Astrocyte of the cerebellum (primary cell): ENCODE measurements at regions not wholly inside any gene's neighbourhood (a gene's known extent, or its start where the extent isn't known, plus 50 kb on each side); places are given as distances from the start of the nearest gene placed in this dataset.

Source experiments
- DNase-seq: peaks from one replicate; pipeline ENCODE4 v3.0.0-alpha.2; 2011; ENCODE audit warnings: low read depth
- H3K4me3 ChIP-seq: 2 replicates; pipeline ENCODE4 v1.5.1; 2011; ENCODE audit warnings: mild to moderate bottlenecking, low read depth, low read length, moderate library complexity
- in situ Hi-C: cut with HindIII; loops from 2 replicates; pipeline ENCODE4 v1.10.0; 2017; ENCODE audit warnings: low sequenced_read_pairs
- TF ChIP-seq, protein P1 (sequence below): IDR thresholded peaks from 2 replicates; pipeline ENCODE4 v1.5.1; 2012; ENCODE audit warnings: low read length, low read depth, moderate library complexity, mild to moderate bottlenecking; ENCODE audit errors: missing control alignments

DNA sequence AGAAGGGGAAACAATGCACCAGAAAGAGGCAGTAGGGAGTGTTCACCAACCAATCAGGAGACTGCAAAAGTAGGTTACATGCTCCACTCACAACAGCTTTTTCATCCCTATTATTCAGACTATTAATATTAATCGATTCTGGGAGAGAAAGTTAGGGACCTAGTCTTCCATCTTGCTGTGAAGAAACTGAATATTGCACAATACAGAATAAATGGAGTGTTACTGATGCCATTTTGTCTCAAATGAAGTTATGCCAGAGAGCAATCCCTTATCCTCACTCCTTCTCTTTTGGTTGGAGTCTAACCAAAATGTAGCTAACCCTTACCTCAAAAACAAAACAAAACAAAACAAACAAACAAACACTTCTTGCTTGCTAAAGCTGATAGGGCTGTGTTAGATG, 1120.9 kb upstream of the GYPC start:
- DNase-seq = no peak
- TF ChIP-seq, protein P1, sequence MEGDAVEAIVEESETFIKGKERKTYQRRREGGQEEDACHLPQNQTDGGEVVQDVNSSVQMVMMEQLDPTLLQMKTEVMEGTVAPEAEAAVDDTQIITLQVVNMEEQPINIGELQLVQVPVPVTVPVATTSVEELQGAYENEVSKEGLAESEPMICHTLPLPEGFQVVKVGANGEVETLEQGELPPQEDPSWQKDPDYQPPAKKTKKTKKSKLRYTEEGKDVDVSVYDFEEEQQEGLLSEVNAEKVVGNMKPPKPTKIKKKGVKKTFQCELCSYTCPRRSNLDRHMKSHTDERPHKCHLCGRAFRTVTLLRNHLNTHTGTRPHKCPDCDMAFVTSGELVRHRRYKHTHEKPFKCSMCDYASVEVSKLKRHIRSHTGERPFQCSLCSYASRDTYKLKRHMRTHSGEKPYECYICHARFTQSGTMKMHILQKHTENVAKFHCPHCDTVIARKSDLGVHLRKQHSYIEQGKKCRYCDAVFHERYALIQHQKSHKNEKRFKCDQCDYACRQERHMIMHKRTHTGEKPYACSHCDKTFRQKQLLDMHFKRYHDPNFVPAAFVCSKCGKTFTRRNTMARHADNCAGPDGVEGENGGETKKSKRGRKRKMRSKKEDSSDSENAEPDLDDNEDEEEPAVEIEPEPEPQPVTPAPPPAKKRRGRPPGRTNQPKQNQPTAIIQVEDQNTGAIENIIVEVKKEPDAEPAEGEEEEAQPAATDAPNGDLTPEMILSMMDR = no peak
- H3K4me3 ChIP-seq = no peak overlapping the region
- in situ Hi-C loops = no loop called here

DNA sequence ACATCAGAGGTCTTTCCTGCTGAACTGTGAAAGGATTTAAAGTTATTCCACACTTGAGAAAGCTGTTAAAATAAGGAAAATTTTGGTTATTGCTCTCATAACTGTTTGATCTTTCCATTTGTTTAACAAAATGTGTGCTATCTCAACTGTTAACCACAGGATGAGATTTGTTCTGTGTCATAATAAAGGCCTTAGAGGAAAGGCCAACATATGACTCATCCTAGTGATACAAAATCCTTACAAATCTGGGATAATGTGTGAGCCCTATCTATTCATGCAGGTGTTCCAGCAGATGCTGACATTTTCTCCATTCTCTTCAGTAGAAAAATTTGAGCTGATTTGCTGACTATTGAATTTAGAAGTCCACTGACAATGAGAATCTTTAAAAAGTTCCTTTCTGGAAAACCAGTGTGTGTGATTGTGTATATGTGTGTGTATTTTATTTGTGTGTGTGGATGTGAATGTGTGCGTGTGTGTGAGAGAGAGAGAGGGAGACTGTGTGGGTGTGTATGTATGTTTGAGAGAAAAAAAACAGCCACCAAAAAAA, 1111.9 kb upstream of the GYPC start:
- TF ChIP-seq, protein P1 = no peak
- no peak overlapping the region for H3K4me3 ChIP-seq
- in situ Hi-C loops = no loop called here
- no peak for DNase-seq

DNA sequence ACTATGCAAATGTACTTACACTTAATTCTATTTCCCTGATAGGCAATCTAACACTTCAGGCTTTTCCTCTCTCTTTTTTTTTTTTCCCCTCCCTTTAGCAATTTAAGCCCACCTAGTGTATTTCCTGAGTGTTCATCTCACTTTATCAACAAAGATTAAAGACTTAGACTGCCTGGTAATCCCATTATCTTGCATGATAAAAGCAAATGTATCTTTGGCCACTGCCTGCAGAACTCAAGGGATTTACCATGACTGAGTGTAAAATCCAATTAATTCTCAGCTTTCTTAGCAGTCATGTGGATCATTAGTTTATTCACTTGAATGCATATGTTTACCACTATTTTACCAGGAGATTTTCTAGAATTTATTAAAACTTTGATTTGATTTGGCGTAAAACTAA, 1102.2 kb upstream of the GYPC start:
- in situ Hi-C loops = no loop called here
- TF ChIP-seq, protein P1 = no peak
- DNase-seq = no peak

DNA sequence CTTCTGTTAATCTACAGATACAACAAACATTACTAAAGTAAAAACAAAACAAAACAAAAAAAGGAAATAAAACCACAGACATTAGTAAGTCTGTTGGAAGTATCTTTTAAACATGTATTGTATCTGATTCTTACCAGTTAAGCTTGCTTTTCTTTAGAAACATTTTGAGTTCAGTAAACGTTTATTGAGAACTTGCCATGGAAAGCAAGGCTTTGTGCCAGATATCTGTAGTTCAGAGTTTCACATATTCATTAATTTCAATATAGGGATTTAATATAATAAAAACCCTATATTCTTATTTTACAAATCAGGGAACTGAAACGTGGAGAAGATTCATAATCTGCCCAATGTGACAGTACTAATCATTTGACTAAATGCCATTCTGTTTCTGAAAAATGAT, 1101.0 kb upstream of the GYPC start:
- in situ Hi-C loops = no loop called here
- no peak overlapping the region for H3K4me3 ChIP-seq
- TF ChIP-seq, protein P1 = no peak
- no peak for DNase-seq

More for the DNA sequence above, 1102.2 kb upstream of the GYPC start:
- H3K4me3 ChIP-seq = no peak overlapping the region

DNA sequence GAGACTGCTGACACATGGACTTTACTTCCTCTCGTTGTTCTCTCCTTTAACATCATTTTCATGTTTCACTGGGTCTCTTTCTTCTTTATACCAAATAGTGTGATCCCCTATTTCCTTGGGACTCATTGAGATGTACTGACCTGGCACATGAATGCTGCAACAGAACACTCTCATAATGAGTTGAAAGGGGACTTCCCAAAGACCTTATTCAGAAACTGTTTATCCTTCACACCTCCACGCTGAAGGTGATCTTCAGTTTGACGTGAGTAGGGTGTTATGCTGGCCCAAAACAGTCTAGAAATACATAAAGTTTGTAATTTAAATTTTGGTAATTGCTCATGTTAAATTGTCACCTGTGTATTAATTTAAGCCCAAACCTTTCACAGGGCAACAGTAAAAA, 1096.8 kb upstream of the GYPC start:
- in situ Hi-C loops = no loop called here
- no peak for DNase-seq
- no peak overlapping the region for H3K4me3 ChIP-seq
- TF ChIP-seq, protein P1 = no peak

DNA sequence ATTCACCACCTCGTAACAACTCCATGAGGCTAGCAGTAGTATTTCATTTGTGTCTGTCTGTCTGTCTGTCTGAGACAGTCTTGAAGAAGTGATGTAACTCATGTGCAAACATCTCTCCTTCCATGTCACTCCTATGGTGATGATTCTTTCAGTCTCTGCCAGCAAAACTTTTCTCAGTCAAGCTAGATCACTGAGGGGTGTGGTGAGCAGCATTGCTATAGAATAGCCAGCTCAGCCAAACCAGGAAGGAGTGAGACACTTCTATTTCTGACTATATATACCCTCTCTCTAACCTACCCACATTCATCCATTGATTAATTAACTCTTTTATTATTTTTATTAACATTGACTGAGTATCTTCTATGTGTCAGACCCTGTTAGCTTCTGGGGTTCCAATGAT, 1095.1 kb upstream of the GYPC start:
- in situ Hi-C loops = no loop called here
- no peak for DNase-seq
- TF ChIP-seq, protein P1 = no peak
- no peak overlapping the region for H3K4me3 ChIP-seq

DNA sequence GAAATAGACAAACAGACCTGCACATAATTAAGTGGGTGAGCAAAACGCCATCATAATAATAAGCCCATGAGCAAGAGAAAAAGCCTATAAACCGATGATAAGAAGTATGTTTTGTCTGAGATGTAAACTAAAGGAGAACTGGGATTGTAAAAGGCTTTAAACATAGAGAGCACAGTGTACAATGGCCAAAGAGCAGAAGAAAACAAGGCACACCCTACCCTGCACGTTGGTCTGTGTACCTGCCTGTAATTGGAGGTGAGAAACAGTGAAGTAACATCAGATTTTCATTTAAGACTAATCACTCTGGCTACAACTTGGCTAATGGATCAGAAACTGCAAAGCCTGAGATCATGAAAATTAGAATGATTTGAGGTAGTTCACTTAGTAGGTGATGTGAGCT, 1094.7 kb upstream of the GYPC start:
- no peak overlapping the region for H3K4me3 ChIP-seq
- DNase-seq = no peak
- TF ChIP-seq, protein P1 = no peak
- in situ Hi-C loops = no loop called here
